ENCODE measurements at regions not wholly inside any gene's neighbourhood (a gene's known extent, or its start where the extent isn't known, plus 50 kb on each side); places are given as distances from the start of the nearest gene placed in this dataset.

- Histone ChIP-seq H2AFZ (ENCODE audit: insufficient read depth, low read depth, low read length, poor library complexity, severe bottlenecking) (no peak overlapping the region), H3K36me3 (replicated peaks in 1 of 2; ENCODE audit: control extremely low read depth in 1 of 2, control insufficient read depth in 1 of 2, extremely low read depth in 1 of 2, insufficient read depth in 2 of 2, low read length in 1 of 2) (no peaks in the 10 kb centered on the region), H4K20me1 (ENCODE audit: control insufficient read depth, insufficient read depth, low read length, poor library complexity, severe bottlenecking) (no peaks in the 10 kb centered on the region), H3K4me3 (ENCODE audit: control extremely low read depth in 1 of 5, extremely low read depth in 1 of 5, insufficient read depth in 1 of 5, low read depth in 2 of 5, low read length in 4 of 5) (no peak overlapping the region), H3K79me2 (ENCODE audit: control insufficient read depth, insufficient read depth, low read length) (no peaks in the 10 kb centered on the region), H3K9ac (ENCODE audit: low read length) (no peak overlapping the region), H3K4me1 (ENCODE audit: control insufficient read depth in 2 of 2, insufficient read depth in 2 of 2, low read length in 2 of 2) (no peaks in the 10 kb centered on the region), H3K4me2 (replicated peaks; ENCODE audit: low read depth, low read length, poor library complexity, severe bottlenecking) (no peak overlapping the region), H3K9me3 (ENCODE audit: control extremely low read depth in 1 of 3, control insufficient read depth in 2 of 3, insufficient read depth in 1 of 3, low read length in 2 of 3) (no peaks in the 10 kb centered on the region), H3K27me3 (replicated peaks in 1 of 4; ENCODE audit: control extremely low read depth in 1 of 4, control insufficient read depth in 3 of 4, insufficient read depth in 4 of 4, low read length in 3 of 4) (no peaks in the 10 kb centered on the region), H3K27ac (ENCODE audit: low read length in 2 of 2) (no peak overlapping the region)
- DNase-seq (no peak), ATAC-seq (ENCODE audit: low read depth) (no peak)
- Mint-ChIP-seq H3K4me3 (no peak overlapping the region), H3K27ac (no peak overlapping the region), H3K4me1 (no peaks in the 10 kb centered on the region), H3K27me3 (peaks cover 16% of the 10 kb centered on the region), H3K9me3 (ENCODE audit: insufficient read depth) (no peaks in the 10 kb centered on the region)
- ChIA-PET CTCF (no interaction called here), POLR2A (no interaction called here)
- no peak for TF ChIP-seq EZH2 (IDR thresholded peaks at IDR 0.05; ENCODE audit: borderline replicate concordance, insufficient read depth, low read depth, low read length, poor library complexity, severe bottlenecking)
- TF ChIP-seq CTCF (IDR thresholded peaks at IDR 0.05) = no peak
- intact Hi-C loops (cut with micrococcal nuclease) = no loop called here
Observed at GRCh38 chr10:90342480-90342879, 515.4 kb downstream of the HTR7 start.

- no peak for ATAC-seq (ENCODE audit: low read depth)
- H3K4me2 ChIP-seq (replicated peaks; ENCODE audit: low read depth, low read length, poor library complexity, severe bottlenecking) = no peak overlapping the region
- H3K9me3 Mint-ChIP-seq (ENCODE audit: insufficient read depth) = no peaks in the 10 kb centered on the region
- H3K79me2 ChIP-seq (ENCODE audit: control insufficient read depth, insufficient read depth, low read length) = no peaks in the 10 kb centered on the region
- peaks cover 19% of the 10 kb centered on the region for H3K27me3 Mint-ChIP-seq
- intact Hi-C loops (cut with micrococcal nuclease) = no loop called here
- H3K4me1 ChIP-seq (ENCODE audit: control insufficient read depth in 2 of 2, insufficient read depth in 2 of 2, low read length in 2 of 2) = no peaks in the 10 kb centered on the region
- no peaks in the 10 kb centered on the region for H3K4me1 Mint-ChIP-seq
- no peak for TF ChIP-seq CTCF (IDR thresholded peaks at IDR 0.05)
- no peak for TF ChIP-seq EZH2 (IDR thresholded peaks at IDR 0.05; ENCODE audit: borderline replicate concordance, insufficient read depth, low read depth, low read length, poor library complexity, severe bottlenecking)
- ChIA-PET CTCF (no interaction called here), POLR2A (no interaction called here)
- no peaks in the 10 kb centered on the region for H3K27me3 ChIP-seq (replicated peaks in 1 of 4; ENCODE audit: control extremely low read depth in 1 of 4, control insufficient read depth in 3 of 4, insufficient read depth in 4 of 4, low read length in 3 of 4)
- H3K27ac ChIP-seq (ENCODE audit: low read length in 2 of 2) = no peak overlapping the region
- no peak overlapping the region for H3K27ac Mint-ChIP-seq
- no peak overlapping the region for H3K4me3 Mint-ChIP-seq
- H3K9me3 ChIP-seq (ENCODE audit: control extremely low read depth in 1 of 3, control insufficient read depth in 2 of 3, insufficient read depth in 1 of 3, low read length in 2 of 3) = no peaks in the 10 kb centered on the region
- H3K4me3 ChIP-seq (ENCODE audit: control extremely low read depth in 1 of 5, extremely low read depth in 1 of 5, insufficient read depth in 1 of 5, low read depth in 2 of 5, low read length in 4 of 5) = no peak overlapping the region
- no peaks in the 10 kb centered on the region for H3K36me3 ChIP-seq (replicated peaks in 1 of 2; ENCODE audit: control extremely low read depth in 1 of 2, control insufficient read depth in 1 of 2, extremely low read depth in 1 of 2, insufficient read depth in 2 of 2, low read length in 1 of 2)
- no peak overlapping the region for H3K9ac ChIP-seq (ENCODE audit: low read length)
- no peak overlapping the region for H2AFZ ChIP-seq (ENCODE audit: insufficient read depth, low read depth, low read length, poor library complexity, severe bottlenecking)
- no peaks in the 10 kb centered on the region for H4K20me1 ChIP-seq (ENCODE audit: control insufficient read depth, insufficient read depth, low read length, poor library complexity, severe bottlenecking)
- DNase-seq = no peak
Observed at GRCh38 chr10:90344226-90344625, 513.6 kb downstream of the HTR7 start.

Data from B cell (primary cell).